ENCODE measurements at regions not wholly inside any gene's neighbourhood (a gene's known extent, or its start where the extent isn't known, plus 50 kb on each side); places are given as distances from the start of the nearest gene placed in this dataset.

- no peak overlapping the region for H3K9ac ChIP-seq (ENCODE audit: insufficient read depth, low read depth, low read length)
- no TSS peak for BruUV-seq (replicated peaks)
- H3K4me3 ChIP-seq (replicated peaks in 1 of 3; ENCODE audit: insufficient read depth in 1 of 3, low read depth in 2 of 3, low read length in 3 of 3) = no peak overlapping the region
- H3K4me2 ChIP-seq (ENCODE audit: low read depth, low read length) = no peak overlapping the region
- no peak overlapping the region for H2AFZ ChIP-seq (ENCODE audit: low read length)
- intact Hi-C loops (cut with micrococcal nuclease; ENCODE audit: unreplicated experiment) = no loop called here
- POLR2A ChIA-PET = no interaction called here
- H3K36me3 ChIP-seq (replicated peaks in 1 of 2; ENCODE audit: control insufficient read depth in 1 of 2, insufficient read depth in 2 of 2, low read length in 2 of 2) = no peaks in the 10 kb centered on the region
- peaks cover 72% of the 10 kb centered on the region for H3K9me3 ChIP-seq (ENCODE audit: low read length)
- TF ChIP-seq ATF7 (IDR thresholded peaks at IDR 0.05) (peak; percentile 91), ATF7 (CRISPR knock-in tag; IDR thresholded peaks at IDR 0.05) (no peak), ZNF549 (CRISPR knock-in tag; IDR thresholded peaks at IDR 0.05) (no peak), TCF7 (IDR thresholded peaks at IDR 0.05; ENCODE audit: low read depth) (no peak), PHF21A (CRISPR knock-in tag; IDR thresholded peaks at IDR 0.05) (no peak), ZNF790 (CRISPR knock-in tag; IDR thresholded peaks at IDR 0.05; ENCODE audit: borderline replicate concordance) (no peak), MLXIP (CRISPR knock-in tag; IDR thresholded peaks at IDR 0.05; ENCODE audit: borderline replicate concordance) (no peak), CREB1 (IDR thresholded peaks at IDR 0.05) (peak; percentile 89), CREB1 (CRISPR knock-in tag; IDR thresholded peaks at IDR 0.05) (no peak), NR2F6 (IDR thresholded peaks at IDR 0.05) (no peak), NR2F6 (CRISPR knock-in tag; IDR thresholded peaks at IDR 0.05) (no peak)
- H3K4me1 ChIP-seq (ENCODE audit: insufficient read depth, low read length) = no peaks in the 10 kb centered on the region
- ATAC-seq (no peak), DNase-seq (ENCODE audit: low spot score) (no peak), FAIRE-seq (no peak)
- H3K27me3 ChIP-seq (ENCODE audit: control insufficient read depth in 1 of 2, insufficient read depth in 2 of 2, low read length in 2 of 2) = no peaks in the 10 kb centered on the region
- CTCF ChIA-PET (ENCODE audit: low intra/inter-chr PET ratio, low total read pairs) = no interaction called here
- no peaks in the 10 kb centered on the region for H4K20me1 ChIP-seq (ENCODE audit: insufficient read depth, low read length)
- H3K27ac ChIP-seq (ENCODE audit: extremely low read length, insufficient read depth, low read length) = no peak overlapping the region
- in situ Hi-C loops (cut with HindIII; ENCODE audit: extremely low pct_ligation_motif_present, low pct_unique_long_range_greater_than_20kb) = no loop called here
- 19% methylated on average over 9 of the region's 9 CpGs for WGBS (ENCODE audit: low lambda C conversion rate)
- H3K79me2 ChIP-seq (ENCODE audit: insufficient read depth, low read length) = no peaks in the 10 kb centered on the region
Observed at GRCh38 chr19:31745731-31746130, 396.5 kb upstream of the TSHZ3 start.

All from HepG2 (cell line).